ENCODE measurements at regions not wholly inside any gene's neighbourhood (a gene's known extent, or its start where the extent isn't known, plus 50 kb on each side); places are given as distances from the start of the nearest gene placed in this dataset.

DNA sequence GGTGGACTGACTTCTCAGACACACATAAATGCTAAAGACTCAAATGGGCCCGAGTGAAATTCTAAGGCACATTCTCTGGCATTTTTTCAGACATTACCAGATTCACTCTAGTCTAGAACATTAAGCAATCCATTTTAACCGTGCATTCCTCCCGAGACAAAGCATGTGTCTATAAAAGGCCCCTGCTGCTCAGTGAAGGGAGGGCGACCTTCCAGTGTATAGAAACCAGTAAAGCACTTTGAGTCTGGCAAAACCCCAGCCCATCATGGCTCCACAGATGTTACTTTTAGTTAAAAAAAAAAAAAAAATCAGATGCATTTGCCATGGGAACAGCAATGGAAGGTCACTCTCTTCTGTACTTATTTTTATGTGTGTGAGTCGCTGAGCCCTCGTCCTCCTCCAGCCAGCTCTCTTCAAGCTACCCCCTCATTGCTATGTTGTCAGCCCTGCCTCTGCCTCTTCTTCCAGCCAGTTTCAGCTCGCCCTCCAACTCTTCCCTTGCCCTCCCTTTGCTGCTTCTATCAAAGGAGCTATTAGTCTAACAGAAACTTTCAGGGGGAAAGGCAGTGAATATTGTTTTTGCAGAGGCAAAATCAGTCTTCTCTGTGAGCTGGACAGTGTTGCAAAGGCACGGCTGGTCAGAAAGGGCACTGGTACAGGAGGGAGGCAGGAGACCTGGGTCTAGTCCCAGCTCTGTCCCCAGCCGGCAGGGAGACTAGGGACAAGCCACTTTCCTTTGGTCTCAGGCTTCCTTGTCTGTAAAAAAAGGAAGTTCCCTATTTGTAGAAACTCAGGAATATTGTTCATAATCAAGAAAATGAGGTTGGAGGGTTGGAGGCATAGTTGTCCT lies 644.2 kb downstream of the ZNF674 start:
- DNase-seq (ENCODE audit: low read depth in 2 of 3, low spot score in 2 of 3), result no peak

GRCh38 chrX:45894864-45895645 lies 650.2 kb downstream of the ZNF674 start:
- no peak for DNase-seq (ENCODE audit: low read depth in 2 of 3, low spot score in 2 of 3)

DNA sequence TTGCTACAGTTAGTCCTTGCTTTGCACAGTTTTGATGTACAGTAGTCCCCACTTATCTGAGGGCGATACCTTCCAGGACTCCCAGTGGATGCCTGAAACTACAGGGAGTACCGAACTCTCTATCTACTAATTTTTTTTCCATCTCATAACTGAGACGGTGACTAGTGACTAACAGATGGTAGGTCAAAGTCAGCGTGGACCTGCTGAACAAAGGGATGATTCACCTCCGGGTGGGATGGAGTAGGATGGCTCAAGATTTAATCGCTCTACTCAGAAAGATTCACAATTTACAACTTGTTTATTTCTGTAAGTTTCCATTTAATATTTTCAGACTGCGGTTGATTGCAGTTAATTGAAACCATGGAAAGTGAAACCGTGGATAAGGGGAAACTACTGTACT lies 655.8 kb downstream of the ZNF674 start:
- no peak for DNase-seq (ENCODE audit: low read depth in 2 of 3, low spot score in 2 of 3)

DNA sequence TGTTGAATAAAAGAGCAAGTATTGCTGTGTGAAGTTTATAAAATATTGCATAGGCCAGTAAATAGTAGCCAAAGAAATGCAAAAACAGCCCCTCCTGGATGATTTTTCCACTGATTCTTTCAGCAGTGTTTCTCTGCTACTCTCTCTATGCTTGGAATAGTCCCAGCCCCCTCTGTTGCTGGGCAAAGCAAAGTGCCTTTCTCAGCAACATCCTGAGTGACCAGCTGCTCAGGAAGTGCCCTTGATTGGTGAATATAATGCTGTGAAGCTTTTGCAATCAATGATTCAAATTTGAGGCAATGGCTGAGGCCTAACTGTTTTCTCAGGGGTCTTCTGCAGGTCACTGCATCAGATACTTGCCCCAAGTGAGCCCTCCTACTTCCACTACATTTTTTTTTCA lies 656.7 kb downstream of the ZNF674 start:
- no peak for DNase-seq (ENCODE audit: low read depth in 2 of 3, low spot score in 2 of 3)

DNA sequence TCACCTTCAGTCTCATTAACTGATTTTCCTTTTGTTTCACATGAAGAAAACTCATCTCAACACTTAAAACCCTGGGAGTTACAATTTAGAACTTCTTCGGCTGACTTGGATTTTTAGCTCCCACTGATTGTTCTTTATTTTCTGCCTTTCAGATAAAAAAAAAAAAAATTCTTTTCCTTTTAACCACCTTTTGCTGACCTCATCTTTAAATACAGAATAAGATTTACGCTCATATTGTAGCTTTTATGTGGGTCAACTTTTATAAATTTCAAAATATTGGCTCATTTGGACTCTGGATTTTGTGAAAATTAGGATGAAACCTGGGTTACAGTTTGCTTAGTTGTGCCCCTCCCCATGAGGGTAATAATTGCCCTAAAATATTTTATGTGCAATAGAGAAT lies 659.3 kb downstream of the ZNF674 start:
- DNase-seq (ENCODE audit: low read depth in 2 of 3, low spot score in 2 of 3), result no peak

DNA sequence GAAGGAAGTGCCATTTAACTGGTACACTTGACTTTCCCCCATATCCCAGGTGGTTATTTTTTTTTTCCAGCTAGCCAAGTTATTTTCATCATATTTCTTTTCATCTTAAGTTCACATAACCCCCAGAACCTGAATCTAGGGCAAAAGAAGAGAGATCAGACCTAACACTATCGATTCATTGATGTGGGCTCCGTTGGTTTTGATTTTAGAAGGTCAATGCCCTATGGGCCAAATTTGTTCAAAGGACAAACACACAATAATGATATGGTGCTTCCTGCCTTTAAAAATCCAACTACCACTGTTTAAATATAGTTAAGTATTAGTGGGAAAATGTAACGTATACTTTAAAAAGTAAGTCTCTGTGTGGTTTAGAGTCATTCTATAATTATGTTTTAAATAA lies 665.7 kb downstream of the ZNF674 start:
- DNase-seq (ENCODE audit: low read depth in 2 of 3, low spot score in 2 of 3), result no peak

DNA sequence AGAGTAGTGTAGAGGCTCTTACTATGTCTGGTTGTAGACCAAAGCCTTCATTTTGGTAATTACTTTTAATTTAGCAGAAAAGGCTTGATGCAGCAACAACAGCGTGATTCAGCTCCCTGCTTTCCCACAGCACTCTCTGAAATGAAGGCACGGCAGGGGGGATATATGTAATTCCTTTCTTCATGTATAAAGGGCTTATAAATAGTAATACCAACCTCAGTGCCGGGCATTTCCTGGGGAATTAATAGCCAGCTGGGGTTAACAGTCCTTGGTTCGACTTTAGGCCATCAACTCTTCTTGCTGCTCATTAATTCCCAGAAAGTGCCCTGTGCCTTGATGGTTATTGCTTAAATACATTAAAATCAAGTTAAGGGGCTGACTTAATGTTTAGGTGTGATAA lies 669.0 kb downstream of the ZNF674 start:
- DNase-seq (ENCODE audit: low read depth in 2 of 3, low spot score in 2 of 3), result no peak

DNA sequence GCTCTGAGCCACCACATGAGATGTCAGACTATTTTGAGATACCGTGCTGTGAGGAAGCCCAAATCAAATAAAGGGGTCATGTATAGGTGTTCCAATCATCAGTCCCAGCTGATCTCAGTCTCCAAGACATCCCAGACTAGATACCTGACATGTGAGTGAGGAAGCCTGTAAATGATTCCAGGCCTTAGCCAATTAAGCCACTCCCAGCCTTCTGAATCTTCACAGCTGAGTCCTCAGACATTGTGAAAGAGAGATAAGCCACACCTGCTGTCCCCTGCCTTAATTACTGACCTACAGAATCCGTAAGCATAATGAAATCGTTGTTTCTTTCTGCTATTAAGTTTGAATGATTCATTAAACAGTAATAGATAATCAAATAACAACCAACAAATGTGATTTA lies 671.4 kb downstream of the ZNF674 start:
- DNase-seq (ENCODE audit: low read depth in 2 of 3, low spot score in 2 of 3), result no peak

GRCh38 chrX:45872480-45872879 lies 671.8 kb upstream of the DIPK2B start:
- DNase-seq (ENCODE audit: low read depth in 2 of 3, low spot score in 2 of 3), result no peak

- DNase-seq (ENCODE audit: low read depth in 2 of 3, low spot score in 2 of 3), result no peak
Observed at GRCh38 chrX:45868425-45868824, 667.7 kb upstream of the DIPK2B start.

- no peak for DNase-seq (ENCODE audit: low read depth in 2 of 3, low spot score in 2 of 3)
Observed at GRCh38 chrX:45862801-45863200, 662.1 kb upstream of the DIPK2B start.

DNA sequence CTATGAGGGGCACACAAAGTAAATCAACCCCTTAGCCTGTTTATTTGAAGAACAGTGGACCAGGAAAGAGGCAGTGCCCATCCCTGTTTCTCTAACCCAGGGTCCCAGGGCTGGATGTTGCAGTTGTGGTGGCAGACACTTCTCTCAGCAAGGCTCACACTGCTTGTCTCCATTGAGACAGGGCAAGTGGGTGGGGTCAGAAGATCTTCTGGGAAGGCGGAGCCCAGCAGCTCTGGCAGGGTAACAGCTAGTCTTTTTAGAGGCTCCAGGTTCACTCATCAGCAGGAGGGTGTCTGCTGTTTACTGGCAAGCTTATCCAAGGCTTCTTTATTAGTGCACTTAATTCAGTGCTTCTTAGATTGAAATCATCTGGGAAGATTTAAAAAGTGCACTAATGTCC lies 659.8 kb upstream of the DIPK2B start:
- no peak for DNase-seq (ENCODE audit: low read depth in 2 of 3, low spot score in 2 of 3)

- DNase-seq (ENCODE audit: low read depth in 2 of 3, low spot score in 2 of 3), result no peak
Observed at GRCh38 chrX:45859407-45859806, 658.7 kb upstream of the DIPK2B start.

DNA sequence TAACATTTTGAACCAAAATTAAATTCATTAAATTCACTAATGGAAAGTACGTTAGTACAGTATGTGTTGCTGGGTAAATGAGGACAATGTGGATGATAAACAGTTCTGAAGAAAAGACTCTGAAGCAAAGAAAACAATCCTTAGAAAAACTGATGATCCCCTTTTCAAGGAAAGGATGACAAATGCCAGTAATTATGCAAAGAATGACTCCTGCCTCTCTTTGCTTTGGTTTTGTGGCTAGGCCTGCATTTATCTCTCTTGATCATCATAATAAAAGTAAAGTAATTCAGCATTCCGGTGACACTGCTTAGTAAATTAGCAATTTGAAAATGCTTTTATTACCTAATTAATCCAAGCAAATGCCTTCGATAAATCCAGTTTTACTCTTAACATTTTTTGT lies 652.2 kb upstream of the DIPK2B start:
- DNase-seq (ENCODE audit: low read depth in 2 of 3, low spot score in 2 of 3), result no peak

DNA sequence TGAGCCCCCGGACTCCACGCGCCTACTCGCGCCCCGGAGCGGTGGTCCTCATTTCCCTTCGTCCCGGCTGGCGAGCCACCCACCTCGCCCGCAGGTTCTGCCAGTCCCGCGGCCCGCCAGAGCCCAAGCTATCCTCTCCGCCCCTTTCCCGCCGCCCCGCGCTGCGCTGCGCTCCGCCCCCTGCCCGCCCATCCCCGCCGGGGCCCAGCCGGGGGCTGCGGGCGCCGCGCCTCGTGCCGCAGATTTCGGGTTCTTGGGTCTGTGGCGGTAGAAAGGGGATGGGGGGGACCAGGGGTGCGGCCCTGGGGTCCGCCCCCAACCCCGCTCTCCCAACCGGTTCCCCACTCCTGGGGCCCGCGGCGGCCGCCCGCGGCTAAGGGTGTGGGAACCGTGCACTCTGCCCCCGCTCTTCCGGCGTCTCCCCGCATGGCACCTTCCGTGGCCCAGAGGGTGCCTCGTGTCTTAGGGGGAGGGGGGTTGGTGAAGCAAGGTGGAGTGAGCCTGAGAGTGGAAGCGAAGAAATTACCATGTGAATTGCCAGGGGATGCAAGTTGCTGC lies 650.8 kb upstream of the DIPK2B start:
- DNase-seq (ENCODE audit: low read depth in 2 of 3, low spot score in 2 of 3), result peak in 2 of 3 donors; percentile 44 to 47

- peak in 2 of 3 donors; percentile 15 to 31 for DNase-seq (ENCODE audit: low read depth in 2 of 3, low spot score in 2 of 3)
Observed at GRCh38 chrX:45850775-45851433, 650.2 kb upstream of the DIPK2B start.

GRCh38 chrX:45850197-45850774 lies 649.6 kb upstream of the DIPK2B start:
- peak in 2 of 3 donors; percentile 3 to 7 for DNase-seq (ENCODE audit: low read depth in 2 of 3, low spot score in 2 of 3)

DNA sequence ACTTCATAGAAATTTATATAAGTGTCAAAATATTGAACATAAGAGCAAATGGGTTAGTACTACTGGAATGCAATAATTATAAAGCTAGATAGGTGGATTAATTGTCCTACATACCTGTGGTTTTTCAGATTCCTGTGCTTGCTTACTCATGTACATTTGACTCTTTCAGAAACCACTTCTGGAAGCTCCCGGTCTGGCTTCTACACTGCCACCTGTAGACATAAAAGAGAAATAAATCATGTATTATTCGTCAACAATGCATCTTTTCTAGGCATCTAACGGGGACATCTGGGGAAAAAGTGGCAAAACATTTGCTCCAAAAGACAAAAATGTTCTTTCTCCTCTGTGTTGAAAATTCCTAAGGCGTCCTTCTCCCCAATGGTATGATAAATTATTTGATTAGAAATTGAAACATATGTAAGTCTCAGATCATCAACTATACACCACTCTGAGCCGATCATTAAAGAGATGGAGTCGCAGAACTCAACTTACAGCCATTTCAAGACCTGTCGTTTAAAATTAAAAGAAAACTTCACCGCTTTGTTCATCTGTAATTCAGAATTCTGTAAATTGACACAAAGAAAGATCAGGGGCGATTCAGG lies 648.7 kb upstream of the DIPK2B start:
- peak in 2 of 3 donors; percentile 57 to 58 for DNase-seq (ENCODE audit: low read depth in 2 of 3, low spot score in 2 of 3)

DNA sequence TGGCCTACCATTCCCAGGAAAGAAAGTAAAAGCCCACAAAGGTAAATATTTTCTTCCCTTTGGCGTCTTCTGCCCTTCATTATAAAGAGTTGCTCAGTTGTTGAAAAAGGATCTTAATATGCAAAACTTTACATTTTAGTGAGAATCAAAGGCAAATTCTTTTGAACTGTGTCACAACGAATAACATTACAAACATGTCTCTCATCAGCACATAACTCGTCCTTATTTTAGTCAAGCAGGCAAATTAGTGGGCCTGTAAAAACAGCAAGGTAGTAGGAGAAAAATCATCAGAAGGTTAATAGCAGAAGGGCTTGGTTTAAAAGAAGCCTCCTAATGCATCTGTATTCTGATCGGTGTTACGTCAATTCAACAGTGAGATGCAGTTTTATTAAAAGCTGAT lies 647.3 kb upstream of the DIPK2B start:
- DNase-seq (ENCODE audit: low read depth in 2 of 3, low spot score in 2 of 3), result no peak

DNA sequence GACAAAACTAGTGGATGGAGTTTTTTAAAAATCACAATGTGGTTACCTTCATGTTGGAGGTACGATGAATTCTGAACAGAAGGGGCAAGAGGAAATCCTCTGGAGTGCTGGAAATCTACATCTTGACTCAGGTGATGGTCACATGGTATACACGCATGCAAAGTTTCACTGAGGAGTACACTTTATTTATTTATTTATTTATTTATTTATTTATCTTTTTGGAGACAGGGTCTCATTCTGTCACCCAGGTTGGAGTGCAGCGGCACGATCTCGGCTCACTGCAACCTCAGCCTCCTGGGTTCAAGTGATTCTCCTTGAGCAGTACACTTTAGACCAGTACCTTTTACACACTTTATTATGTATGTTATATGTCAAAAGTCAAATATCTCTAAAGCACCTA lies 645.7 kb upstream of the DIPK2B start:
- no peak for DNase-seq (ENCODE audit: low read depth in 2 of 3, low spot score in 2 of 3)

Data from hematopoietic multipotent progenitor cell (in vitro differentiated cells).